A549 (cell line): ENCODE measurements at regions not wholly inside any gene's neighbourhood (a gene's known extent, or its start where the extent isn't known, plus 50 kb on each side); places are given as distances from the start of the nearest gene placed in this dataset.

Experiments
- CEBPB ChIP-seq, 2 experiments: fragments of >200 bp in 1 of 2; sonication (Bioruptor Twin) in 1 of 2; formaldehyde crosslinking in 1 of 2; IDR thresholded peaks; 2 replicates each; pipeline ENCODE4 v1.6.1; 2012 to 2016
- EP300 ChIP-seq, 2 experiments: fragments of >200 bp; sonication (Bioruptor Twin); formaldehyde crosslinking; IDR thresholded peaks; 2 replicates in 1 of 2; 3 replicates in 1 of 2; pipeline ENCODE4 v1.6.1; 2016 to 2017
- JUNB ChIP-seq: fragments of >200 bp; sonication (Bioruptor Twin); formaldehyde crosslinking; IDR thresholded peaks from 2 replicates; pipeline ENCODE4 v1.6.1; 2016
- MYC ChIP-seq: IDR thresholded peaks from 2 replicates; pipeline ENCODE4 v1.6.1; 2012; ENCODE audit warnings: mild to moderate bottlenecking, inconsistent platforms, low read length, improper control_type of control experiment, borderline replicate concordance
- POLR2A ChIP-seq: IDR thresholded peaks from 2 replicates; pipeline ENCODE4 v1.6.1; 2012; ENCODE audit warnings: mild to moderate bottlenecking, low read length
- SREBF2 ChIP-seq: fragments of 450-650 bp; IDR thresholded peaks from 2 replicates; pipeline ENCODE4 v1.6.1; 2014; ENCODE audit warnings: mild to moderate bottlenecking, moderate library complexity
- TF ChIP-seq, protein P1 (sequence below): fragments of >200 bp; sonication (Bioruptor Twin); formaldehyde crosslinking; IDR thresholded peaks from 3 replicates; pipeline ENCODE4 v1.5.1; 2016

DNA sequence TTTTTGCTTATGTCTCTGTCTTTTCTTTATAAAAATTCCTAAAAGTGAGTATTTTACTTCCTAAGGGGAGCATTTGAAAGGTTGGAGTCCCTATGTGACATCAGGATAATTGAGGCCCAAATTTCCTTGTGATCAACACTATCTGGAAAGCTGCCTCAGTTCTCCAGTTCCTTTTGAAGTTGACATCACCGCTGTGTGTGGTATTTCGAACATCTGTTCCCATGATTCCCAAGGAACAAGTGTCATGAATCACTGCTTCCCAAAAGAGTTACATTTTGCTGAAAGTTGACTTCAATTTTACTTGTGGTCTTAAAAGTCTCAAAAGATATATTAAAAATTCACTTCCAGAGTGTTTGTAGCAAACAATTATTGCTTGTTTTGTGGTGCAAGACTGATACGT is 452.1 kb upstream of the RGMB start:
- TF ChIP-seq, protein P1, sequence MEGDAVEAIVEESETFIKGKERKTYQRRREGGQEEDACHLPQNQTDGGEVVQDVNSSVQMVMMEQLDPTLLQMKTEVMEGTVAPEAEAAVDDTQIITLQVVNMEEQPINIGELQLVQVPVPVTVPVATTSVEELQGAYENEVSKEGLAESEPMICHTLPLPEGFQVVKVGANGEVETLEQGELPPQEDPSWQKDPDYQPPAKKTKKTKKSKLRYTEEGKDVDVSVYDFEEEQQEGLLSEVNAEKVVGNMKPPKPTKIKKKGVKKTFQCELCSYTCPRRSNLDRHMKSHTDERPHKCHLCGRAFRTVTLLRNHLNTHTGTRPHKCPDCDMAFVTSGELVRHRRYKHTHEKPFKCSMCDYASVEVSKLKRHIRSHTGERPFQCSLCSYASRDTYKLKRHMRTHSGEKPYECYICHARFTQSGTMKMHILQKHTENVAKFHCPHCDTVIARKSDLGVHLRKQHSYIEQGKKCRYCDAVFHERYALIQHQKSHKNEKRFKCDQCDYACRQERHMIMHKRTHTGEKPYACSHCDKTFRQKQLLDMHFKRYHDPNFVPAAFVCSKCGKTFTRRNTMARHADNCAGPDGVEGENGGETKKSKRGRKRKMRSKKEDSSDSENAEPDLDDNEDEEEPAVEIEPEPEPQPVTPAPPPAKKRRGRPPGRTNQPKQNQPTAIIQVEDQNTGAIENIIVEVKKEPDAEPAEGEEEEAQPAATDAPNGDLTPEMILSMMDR, result no peak
- TF ChIP-seq POLR2A (no peak), EP300 (IDR thresholded peaks at IDR 0.05) (no peak), SREBF2 (no peak), CEBPB (IDR thresholded peaks at IDR 0.05) (no peak), JUNB (no peak), MYC (no peak)
